MM.1S (cell line): ENCODE measurements at regions not wholly inside any gene's neighbourhood (a gene's known extent, or its start where the extent isn't known, plus 50 kb on each side); places are given as distances from the start of the nearest gene placed in this dataset.

Experiments
- DNase-seq: peaks from one replicate; pipeline ENCODE4 v3.0.0-alpha.2; 2015
- H2AFZ ChIP-seq: fragments of 300-600 bp; sonication (generic); 2 replicates; pipeline ENCODE4 v1.6.0; 2016; ENCODE audit warnings: antibody characterized with exemption, low read length
- H3F3A ChIP-seq: fragments of 300-600 bp; sonication (generic); 2 replicates; pipeline ENCODE4 v1.6.1; 2016; ENCODE audit warnings: mild to moderate bottlenecking, antibody characterized with exemption, low read length, moderate library complexity, mixed read lengths; ENCODE audit not compliant: insufficient read depth
- H3K27ac ChIP-seq: fragments of 300-600 bp; sonication (generic); 2 replicates; pipeline ENCODE4 v1.5.1; 2016; ENCODE audit warnings: mild to moderate bottlenecking, low read length
- H3K27me3 ChIP-seq: fragments of 300-600 bp; sonication (generic); replicated peaks from 2 replicates; pipeline ENCODE4 v1.6.0; 2016; ENCODE audit warnings: low read length; ENCODE audit not compliant: insufficient read depth
- H3K36me3 ChIP-seq: fragments of 300-600 bp; sonication (generic); replicated peaks from 2 replicates; pipeline ENCODE4 v1.6.1; 2016; ENCODE audit warnings: mild to moderate bottlenecking, low read length, mixed read lengths; ENCODE audit not compliant: insufficient read depth
- H3K4me1 ChIP-seq: fragments of 300-600 bp; sonication (generic); 2 replicates; pipeline ENCODE4 v1.6.1; 2016; ENCODE audit warnings: low read length, mixed read lengths
- H3K4me2 ChIP-seq: fragments of 300-600 bp; sonication (generic); 2 replicates; pipeline ENCODE4 v1.6.0; 2016; ENCODE audit warnings: low read depth, low read length
- H3K4me3 ChIP-seq: fragments of 300-600 bp; sonication (generic); 2 replicates; pipeline ENCODE4 v1.5.1; 2016; ENCODE audit warnings: low read length, mixed read lengths
- H3K79me2 ChIP-seq: fragments of 300-600 bp; sonication (generic); 2 replicates; pipeline ENCODE4 v1.6.1; 2016; ENCODE audit warnings: mixed run types, low read length, mixed read lengths
- H3K9ac ChIP-seq: fragments of 300-600 bp; sonication (generic); 2 replicates; pipeline ENCODE4 v1.6.1; 2016; ENCODE audit warnings: low read length, mixed read lengths
- H3K9me2 ChIP-seq: fragments of 300-600 bp; sonication (generic); replicated peaks from 2 replicates; pipeline ENCODE4 v1.6.1; 2016; ENCODE audit warnings: mild to moderate bottlenecking, low read length, mixed read lengths; ENCODE audit not compliant: insufficient read depth
- H3K9me3 ChIP-seq: fragments of 300-600 bp; sonication (generic); replicated peaks from 2 replicates; pipeline ENCODE4 v1.6.1; 2016; ENCODE audit warnings: mild to moderate bottlenecking, low read length, mixed read lengths; ENCODE audit not compliant: insufficient read depth
- H4K20me1 ChIP-seq: fragments of 300-600 bp; sonication (generic); 2 replicates; pipeline ENCODE4 v1.6.1; 2016; ENCODE audit warnings: mild to moderate bottlenecking, low read length, moderate library complexity, mixed read lengths; ENCODE audit not compliant: insufficient read depth
- EZH2 ChIP-seq: fragments of 300-600 bp; sonication (generic); optimal IDR thresholded peaks from 2 replicates; pipeline ENCODE3; 2017; ENCODE audit warnings: low read depth, mild to moderate bottlenecking, antibody characterized with exemption, low read length, mixed read lengths
- EZH2phosphoT487 ChIP-seq: fragments of 300-600 bp; sonication (generic); IDR thresholded peaks from 2 replicates; pipeline ENCODE4 v1.6.1; 2018; ENCODE audit warnings: antibody characterized with exemption, low read length
- TF ChIP-seq, protein P1 (sequence below): fragments of 300-600 bp; sonication (generic); IDR thresholded peaks from 2 replicates; pipeline ENCODE4 v1.5.1; 2016; ENCODE audit warnings: antibody characterized with exemption, low read length, mixed read lengths

DNA sequence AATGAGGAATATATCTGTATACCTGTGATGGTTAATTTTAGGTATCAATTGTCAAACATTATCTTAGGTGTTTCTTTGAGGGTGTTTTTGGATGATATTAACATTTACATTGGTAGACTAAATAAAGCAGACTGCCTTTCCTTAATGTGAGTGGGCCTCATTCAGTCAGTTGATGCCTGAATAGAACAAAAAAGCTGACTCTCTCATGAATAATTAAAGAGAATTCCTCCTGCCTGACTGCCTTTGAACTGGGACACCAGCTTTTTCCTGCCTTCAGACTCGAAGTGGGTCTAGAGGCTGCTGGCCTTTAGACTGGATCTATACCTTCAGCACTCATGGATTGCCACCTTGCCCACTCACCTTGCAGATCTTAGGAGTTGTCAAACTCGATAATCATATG lies 117.9 kb upstream of the TMEM168 start:
- Histone ChIP-seq H3K79me2 (no peaks in the 10 kb centered on the region), H3K4me3 (no peak overlapping the region), H3K4me1 (no peaks in the 10 kb centered on the region), H3K9ac (no peak overlapping the region), H3F3A (no peaks in the 10 kb centered on the region), H3K4me2 (no peak overlapping the region), H3K27ac (no peak overlapping the region), H3K9me2 (no peaks in the 10 kb centered on the region), H4K20me1 (no peaks in the 10 kb centered on the region), H3K36me3 (no peaks in the 10 kb centered on the region), H3K9me3 (no peaks in the 10 kb centered on the region), H2AFZ (no peak overlapping the region), H3K27me3 (no peaks in the 10 kb centered on the region)
- DNase-seq = no peak
- TF ChIP-seq, protein P1, sequence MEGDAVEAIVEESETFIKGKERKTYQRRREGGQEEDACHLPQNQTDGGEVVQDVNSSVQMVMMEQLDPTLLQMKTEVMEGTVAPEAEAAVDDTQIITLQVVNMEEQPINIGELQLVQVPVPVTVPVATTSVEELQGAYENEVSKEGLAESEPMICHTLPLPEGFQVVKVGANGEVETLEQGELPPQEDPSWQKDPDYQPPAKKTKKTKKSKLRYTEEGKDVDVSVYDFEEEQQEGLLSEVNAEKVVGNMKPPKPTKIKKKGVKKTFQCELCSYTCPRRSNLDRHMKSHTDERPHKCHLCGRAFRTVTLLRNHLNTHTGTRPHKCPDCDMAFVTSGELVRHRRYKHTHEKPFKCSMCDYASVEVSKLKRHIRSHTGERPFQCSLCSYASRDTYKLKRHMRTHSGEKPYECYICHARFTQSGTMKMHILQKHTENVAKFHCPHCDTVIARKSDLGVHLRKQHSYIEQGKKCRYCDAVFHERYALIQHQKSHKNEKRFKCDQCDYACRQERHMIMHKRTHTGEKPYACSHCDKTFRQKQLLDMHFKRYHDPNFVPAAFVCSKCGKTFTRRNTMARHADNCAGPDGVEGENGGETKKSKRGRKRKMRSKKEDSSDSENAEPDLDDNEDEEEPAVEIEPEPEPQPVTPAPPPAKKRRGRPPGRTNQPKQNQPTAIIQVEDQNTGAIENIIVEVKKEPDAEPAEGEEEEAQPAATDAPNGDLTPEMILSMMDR = no peak
- TF ChIP-seq EZH2 = no peak

DNA sequence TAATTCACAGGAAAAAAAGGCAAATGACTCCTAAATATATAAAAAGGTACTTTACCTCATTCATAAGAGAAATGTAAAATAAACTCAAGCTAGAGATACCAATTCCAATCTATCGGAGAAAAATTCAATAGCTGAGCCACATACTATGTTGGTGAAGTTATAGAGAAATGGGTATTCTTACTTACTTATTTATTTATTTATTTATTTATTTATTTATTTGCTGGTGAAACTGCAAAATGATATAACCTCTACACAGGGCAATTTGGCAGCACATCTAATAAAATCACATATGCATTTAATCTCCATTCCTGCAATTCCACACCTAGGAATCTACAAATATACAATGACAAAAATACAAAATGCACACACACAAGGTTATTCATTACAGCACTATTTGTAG lies 117.5 kb upstream of the TMEM168 start:
- Histone ChIP-seq H3K4me2 (no peak overlapping the region), H3K27ac (no peak overlapping the region), H3F3A (no peaks in the 10 kb centered on the region), H4K20me1 (no peaks in the 10 kb centered on the region), H3K9ac (no peak overlapping the region), H3K27me3 (no peaks in the 10 kb centered on the region), H3K9me3 (no peaks in the 10 kb centered on the region), H3K79me2 (no peaks in the 10 kb centered on the region), H3K4me1 (no peaks in the 10 kb centered on the region), H3K4me3 (no peak overlapping the region), H2AFZ (no peak overlapping the region), H3K36me3 (no peaks in the 10 kb centered on the region), H3K9me2 (no peaks in the 10 kb centered on the region)
- no peak for DNase-seq
- TF ChIP-seq EZH2 (no peak), EZH2phosphoT487 (no peak)
- TF ChIP-seq, protein P1 = no peak

- Histone ChIP-seq H3K4me1 (no peaks in the 10 kb centered on the region), H3K9me3 (no peaks in the 10 kb centered on the region), H3K9ac (no peak overlapping the region), H3K36me3 (no peaks in the 10 kb centered on the region), H3K79me2 (no peaks in the 10 kb centered on the region), H3F3A (no peaks in the 10 kb centered on the region), H3K4me3 (no peak overlapping the region), H3K4me2 (no peak overlapping the region), H3K9me2 (no peaks in the 10 kb centered on the region), H4K20me1 (no peaks in the 10 kb centered on the region), H3K27me3 (no peaks in the 10 kb centered on the region), H3K27ac (no peak overlapping the region), H2AFZ (no peak overlapping the region)
- no peak for DNase-seq
- TF ChIP-seq EZH2phosphoT487 (no peak), EZH2 (no peak)
- TF ChIP-seq, protein P1 = no peak
These were observed 115.8 kb upstream of the TMEM168 start for GRCh38 chr7:112905950-112906349.

DNA sequence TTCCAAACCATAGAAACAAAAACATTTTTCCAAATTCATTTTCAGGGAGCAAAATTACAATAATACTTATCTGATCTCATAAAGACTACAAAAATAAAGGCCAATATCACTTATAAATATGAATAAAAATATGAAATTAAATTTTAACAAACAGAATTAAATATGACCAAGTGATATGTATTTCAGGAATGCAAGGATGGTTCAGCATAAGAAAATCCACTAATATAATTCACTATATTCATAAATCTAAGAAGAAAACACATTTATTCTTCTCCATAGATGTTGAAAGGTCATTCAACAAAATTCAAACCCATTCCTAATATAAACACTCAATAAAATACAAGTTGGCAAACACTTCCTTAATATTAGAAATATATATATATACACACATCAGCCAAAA lies 115.2 kb upstream of the TMEM168 start:
- Histone ChIP-seq H3K9ac (no peak overlapping the region), H3K4me1 (no peaks in the 10 kb centered on the region), H3K79me2 (no peaks in the 10 kb centered on the region), H3F3A (no peaks in the 10 kb centered on the region), H3K27ac (no peak overlapping the region), H3K4me3 (no peak overlapping the region), H4K20me1 (no peaks in the 10 kb centered on the region), H3K27me3 (no peaks in the 10 kb centered on the region), H2AFZ (no peak overlapping the region), H3K9me2 (no peaks in the 10 kb centered on the region), H3K36me3 (no peaks in the 10 kb centered on the region), H3K4me2 (no peak overlapping the region), H3K9me3 (no peaks in the 10 kb centered on the region)
- TF ChIP-seq, protein P1 = no peak
- no peak for TF ChIP-seq EZH2
- TF ChIP-seq EZH2phosphoT487 = no peak
- DNase-seq = no peak
